NOMO-1 treated with DMSO at 0.1 percent for 48 hours (cell line): ENCODE measurements at regions not wholly inside any gene's neighbourhood (a gene's known extent, or its start where the extent isn't known, plus 50 kb on each side); places are given as distances from the start of the nearest gene placed in this dataset.

Experiments used
- DNase-seq: peaks from one replicate; lab custom pipeline; 2025; ENCODE audit not compliant: unreplicated experiment; lab: John Stamatoyannopoulos, UW

DNA sequence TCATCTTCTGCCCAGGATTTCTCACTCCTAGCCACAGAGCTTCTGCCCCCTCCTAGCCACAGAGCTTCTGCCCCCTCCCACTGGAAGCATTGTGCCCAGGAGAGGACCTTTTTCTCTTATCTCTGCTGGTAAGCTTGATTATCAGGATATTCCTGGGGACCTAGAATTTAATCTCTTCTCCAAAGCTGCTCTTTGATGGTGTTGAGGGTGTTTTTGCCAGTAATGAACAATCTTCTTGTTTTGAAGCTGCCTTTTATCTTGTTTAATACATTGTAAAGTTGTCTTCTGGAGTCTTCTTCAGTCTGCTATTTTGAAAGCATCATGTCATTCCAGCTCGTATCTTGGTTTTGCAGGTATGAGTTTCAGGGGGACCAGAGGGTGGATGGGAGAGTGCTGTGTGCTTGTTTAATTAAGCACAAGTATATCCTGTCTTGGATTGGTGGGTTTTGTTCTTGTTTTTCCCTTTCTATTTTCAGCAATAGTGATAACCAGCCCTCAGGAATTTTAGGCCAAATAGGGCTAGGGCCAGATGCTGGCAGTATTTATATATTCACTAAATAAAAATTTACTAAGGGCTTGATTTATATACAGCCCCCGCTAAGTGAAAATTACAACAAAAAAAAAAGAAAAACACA is 214.0 kb upstream of the DMRT1 start:
- DNase-seq, result no peak

DNA sequence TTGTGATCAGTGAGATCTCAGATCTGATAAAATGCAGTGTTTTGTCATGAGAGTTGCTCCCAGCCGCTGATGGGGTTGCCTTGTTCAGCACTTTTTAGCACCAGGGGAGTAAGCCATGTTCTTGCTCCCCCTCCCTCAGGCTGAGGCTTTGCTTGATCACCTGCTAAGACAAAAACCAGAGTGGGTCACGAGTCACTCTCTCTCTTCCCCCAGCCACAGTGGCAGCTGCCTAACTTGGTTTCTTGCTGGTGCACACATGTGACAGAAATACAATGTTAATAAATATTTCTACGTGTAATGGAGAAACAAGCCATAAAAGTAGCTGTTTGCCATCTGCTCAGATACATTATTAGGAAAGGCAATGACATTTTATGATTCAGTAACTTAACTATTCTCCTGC is 212.4 kb upstream of the DMRT1 start:
- no peak for DNase-seq

DNA sequence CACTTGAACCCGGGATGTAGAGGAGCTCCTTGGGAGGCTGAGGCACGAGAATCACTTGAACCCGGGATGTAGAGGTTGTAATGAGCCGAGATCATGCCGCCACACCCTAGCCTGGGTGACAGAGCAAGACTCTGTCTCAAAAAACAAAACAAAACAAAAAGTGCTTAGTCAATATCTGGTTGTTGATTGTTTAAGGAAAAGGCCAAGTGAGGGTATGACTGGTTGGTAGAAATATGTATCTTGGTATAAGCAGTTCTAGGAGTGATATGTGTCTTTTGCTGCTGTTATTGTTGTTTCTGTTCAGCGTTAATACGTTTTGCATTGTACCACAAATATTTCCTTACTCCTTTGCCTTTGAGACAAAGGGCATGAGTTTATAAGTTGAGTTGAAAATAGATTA is 210.7 kb upstream of the DMRT1 start:
- no peak for DNase-seq

DNA sequence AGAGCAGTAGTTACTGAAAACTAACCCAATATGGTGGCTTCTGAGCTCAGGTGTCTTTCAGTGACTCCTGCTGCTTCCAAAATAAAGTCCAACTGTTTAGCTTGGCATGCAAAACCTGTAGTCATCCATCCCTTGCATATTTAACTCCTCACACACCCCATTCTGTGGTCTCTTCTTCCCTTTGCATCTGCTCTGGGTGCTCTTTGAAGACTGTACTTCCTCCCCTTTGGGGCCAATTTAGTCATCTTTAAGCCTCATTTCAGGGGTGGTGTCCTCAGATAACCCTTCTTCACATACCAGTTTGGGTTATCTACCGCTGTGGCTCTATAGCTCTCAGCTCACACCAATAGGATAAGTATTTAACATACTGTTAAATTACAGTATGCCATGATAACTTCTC is 209.9 kb upstream of the DMRT1 start:
- no peak for DNase-seq

DNA sequence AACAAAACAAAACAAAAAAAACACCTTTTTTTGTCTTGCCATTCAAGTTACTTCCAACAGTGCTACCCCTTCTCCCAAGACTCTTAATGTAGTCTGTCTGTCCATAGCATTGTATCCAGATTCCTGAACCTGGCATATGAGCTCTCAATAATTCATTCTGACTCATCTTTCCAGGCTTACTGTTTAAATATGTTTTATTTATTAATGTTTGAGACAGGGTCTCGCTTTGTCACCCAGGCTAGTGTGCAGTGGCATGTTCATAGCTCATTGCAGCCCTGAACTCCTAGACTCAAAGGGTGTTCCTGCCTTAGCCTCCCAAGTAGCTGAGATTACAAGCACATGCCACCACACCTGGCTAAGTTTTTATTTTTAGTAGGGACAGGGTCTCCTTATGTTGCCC is 208.0 kb upstream of the DMRT1 start:
- DNase-seq, result no peak

DNA sequence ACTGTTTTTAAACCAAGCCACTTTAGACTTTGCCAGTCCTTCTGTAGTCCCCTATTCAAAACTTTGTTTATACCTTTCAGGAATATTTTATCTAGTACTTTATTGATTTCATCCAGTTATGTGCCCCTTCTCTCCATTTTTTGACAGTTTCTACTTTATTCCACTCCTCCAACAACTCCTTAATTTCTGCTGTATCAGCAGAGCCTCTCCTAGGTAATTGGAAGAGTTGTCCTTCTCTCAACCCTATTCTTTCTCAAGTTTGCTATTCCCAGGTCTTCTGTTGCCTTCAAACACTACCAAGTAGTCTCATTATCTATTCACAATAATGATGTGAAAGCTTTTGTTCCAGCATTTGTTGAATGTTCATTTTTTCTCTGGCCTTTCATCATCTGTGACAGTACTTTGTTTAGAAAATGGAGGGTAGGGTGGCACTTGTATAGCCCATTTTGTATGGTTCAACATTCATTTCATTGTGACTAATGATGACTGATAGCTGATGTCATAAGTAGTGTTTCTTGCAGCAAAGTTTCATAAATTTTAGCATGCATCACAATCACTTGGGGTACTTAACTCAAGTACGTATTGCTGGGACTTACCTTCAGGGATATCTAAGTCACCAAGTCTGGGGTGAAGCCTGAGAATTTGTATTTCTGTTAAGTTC is 204.4 kb upstream of the DMRT1 start:
- DNase-seq, result no peak

DNA sequence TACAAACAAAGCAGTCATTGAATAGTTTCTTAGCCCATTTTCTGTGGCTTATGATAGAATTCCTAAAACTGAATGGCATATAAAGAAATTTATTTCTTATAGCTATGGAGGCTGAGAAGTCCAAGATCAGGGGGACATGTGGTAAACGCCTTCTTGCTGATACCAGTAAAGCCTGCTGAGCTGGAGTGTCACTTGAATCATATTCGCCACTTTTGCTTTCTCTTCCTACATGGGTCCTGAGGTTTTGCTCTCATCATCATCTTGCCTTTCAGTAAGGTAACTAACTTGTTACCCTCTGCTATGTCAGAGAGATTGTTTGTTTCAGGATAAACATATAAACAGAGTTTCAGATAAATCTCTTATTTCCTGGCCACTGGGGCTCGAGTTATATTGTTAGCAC is 203.3 kb upstream of the DMRT1 start:
- DNase-seq, result no peak

DNA sequence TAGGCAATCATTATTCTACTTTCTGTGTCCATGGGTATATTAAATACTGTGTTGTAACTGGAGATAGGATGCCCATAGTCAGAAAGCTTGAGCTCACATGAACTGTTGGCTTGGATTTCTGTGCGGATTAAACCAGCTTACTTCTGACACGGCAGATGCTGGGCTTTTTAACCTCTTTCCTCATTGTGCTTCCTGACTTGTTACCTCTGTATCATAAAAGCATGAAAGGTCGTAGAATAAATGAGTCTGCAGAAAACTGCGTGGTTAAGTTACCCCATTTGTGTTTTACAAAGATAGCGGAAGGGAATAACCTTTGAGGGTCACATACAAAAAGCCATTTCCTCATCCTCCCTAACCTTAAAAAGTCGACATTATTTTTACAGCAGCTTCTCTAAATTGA is 199.5 kb upstream of the DMRT1 start:
- peak; percentile 40 for DNase-seq

DNA sequence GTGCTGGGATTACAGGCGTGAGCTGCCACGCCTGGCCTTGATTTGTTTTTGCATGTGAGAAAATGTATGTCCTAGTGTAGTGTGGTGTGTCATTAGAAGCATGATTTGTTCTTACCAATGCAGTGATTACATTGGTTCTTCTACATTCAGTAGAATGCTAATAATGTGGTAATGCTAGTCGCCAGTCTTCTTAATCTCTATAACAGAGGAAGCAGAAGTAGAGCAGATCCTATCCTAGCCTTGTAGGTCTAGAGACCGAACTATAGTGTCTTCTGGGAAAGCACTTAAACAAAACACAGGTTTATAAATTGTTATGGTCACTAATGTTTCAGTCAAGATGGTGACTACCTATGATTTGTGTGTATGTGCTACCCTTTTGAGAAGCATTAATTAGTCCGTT is 197.5 kb upstream of the DMRT1 start:
- no peak for DNase-seq

DNA sequence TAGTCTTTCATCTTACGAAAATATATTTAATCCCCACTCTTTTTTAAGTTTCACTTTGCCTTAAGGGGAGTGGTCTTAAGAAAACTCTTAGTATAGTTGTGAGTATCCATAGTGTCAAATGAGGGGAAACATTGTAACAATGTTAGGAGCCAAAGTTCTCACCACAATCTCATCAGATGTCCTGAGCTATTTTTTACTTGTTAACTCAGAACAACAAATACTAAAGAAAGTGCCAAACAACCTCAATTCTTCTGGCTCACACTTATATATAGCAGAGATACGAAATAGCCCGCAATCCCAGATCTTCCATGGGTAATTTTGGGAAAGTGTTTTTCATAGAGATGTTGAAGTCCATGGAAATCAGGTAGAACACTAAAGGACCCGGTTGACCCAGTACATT is 194.0 kb upstream of the DMRT1 start:
- no peak for DNase-seq

DNA sequence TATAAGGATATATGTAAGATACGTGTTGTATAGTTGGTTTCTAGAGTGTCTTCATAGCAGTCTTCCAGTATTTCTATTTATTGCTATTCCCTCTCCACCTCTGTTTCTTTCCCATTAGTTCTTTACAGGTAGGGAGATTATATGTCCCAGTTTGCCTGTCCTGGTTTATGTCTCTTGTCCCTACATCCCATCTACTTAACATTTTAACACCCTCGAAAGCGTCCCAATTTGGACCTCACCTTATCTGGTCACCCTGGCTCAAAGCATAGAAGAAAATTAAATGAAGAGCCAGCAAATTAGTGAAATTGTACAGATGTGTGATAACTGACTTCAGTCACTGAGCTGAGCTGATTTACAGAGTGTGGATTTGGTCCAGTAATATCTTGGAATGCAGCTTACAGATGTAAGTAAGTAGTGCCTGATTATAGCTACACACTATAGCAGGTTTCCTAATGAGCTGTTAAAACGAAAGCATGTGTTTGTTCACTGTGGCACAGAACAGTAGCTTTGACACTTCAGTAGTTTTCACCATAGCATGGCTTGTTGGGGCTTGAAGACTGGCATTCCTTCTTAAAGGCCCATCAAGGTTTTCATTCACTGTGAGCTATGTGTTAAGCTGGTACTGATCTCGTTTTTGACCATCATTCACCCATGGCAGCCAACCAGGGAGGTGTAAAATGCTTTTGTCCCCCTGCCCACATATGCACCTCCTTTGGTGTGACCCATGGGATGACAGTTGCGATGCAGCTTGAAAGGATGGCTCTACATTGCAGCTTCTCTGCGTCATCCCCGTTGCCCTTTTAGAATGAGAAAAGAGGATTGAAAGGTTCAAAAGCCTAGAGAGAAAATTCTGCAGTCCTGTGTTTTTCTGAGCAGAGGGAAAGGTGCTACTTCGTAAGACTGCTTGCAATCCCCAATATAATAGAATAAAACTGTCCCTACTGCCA is 192.1 kb upstream of the DMRT1 start:
- no peak for DNase-seq

DNA sequence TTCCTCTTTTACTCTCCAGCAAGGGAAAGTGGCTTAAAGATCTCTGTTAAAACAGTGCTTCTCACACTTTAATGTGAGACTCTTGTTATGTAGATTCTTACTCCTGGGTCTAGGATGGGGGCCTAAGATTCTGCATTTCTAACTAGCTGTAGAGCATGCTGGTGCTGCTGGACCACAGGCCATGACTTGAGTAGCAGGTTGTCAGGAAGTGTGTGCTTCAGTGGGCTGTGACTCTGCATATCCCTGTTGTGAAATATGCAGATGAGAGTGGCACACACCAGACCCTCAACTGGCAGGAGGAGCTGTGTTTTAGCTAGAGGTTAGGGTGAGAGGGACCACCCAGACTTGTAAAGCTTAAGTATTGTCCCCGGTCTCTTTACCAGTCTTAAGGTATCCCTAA is 191.1 kb upstream of the DMRT1 start:
- DNase-seq, result peak; percentile 18

DNA sequence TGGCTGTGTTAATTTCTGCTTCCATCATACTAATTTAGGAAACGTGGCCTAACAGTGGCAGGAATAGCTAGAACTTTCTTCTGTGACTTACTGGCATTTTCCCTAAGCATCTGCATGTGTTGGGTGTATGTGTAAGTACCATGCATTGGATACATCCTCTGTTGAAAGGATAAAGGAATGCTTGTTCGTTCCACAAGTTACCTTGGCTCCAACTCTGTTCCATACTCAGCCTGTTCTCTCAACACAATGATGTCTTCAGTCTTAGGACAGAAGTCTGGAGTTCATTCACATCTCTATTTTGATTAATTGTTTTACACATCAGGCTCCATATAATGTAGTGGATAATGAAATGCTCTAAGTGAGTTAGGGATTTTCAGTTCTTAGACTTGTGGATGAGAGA is 190.1 kb upstream of the DMRT1 start:
- no peak for DNase-seq

DNA sequence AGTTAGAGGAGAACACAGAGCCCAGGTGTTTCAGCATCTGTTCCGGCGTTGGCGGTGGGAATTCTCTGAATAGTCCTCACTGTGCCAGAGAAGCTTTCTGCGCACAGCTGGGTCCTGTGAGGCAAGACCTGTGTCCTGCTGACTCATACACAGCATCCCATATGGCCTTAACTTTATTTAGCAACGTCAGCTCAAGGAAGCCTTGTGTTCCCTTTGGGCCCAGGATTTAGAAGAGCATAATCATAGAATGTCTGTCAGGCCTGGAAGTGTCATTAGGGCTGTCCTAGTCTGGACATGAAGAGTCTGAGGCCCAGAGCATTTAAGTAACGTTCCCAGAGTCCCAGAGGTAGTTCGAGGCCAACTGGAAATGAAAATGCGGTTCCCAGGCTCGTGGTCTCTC is 188.6 kb upstream of the DMRT1 start:
- no peak for DNase-seq

DNA sequence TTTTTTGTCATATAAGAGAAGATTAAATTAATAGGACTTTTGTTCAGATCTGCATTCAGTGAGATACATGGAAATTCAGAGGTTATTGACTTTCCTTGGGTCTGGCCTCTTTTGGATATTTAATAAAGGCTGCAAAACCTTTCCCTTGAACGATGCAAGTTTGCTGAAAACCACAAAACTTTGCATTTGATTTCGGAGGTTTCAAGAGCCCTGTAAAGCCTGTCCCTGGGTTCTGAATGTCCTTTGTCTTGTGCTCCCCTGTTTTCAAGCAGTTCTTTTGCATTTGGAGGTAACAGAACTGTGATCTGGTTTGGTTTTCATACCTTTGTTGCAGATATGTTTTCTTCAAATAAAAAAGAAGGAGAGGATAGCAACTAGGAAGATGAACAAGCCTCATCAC is 188.1 kb upstream of the DMRT1 start:
- no peak for DNase-seq

DNA sequence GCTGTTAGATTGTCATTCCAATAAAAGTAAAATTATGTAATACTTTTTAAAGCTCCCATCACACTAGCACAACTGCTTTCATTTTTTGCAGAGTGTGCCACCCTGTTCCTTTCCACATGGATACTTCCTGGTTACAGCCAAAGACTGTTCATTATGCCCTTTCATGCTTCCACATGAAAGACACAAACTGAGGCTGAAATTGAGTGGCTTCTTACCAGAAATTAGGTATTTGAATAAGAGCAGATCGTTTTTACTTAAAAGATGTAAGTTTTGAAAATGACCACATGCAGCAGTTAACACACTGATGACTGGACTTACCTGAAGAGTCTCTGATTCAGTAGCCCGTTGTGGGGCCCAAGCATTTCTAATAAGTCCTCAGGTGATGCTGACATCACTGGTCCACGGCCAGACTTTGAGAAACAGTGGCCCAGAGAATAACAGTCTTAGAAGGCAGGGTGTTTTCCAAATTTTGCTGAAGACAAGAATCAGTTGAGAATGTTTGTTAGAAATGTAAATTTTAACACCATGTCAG is 187.6 kb upstream of the DMRT1 start:
- DNase-seq, result no peak

DNA sequence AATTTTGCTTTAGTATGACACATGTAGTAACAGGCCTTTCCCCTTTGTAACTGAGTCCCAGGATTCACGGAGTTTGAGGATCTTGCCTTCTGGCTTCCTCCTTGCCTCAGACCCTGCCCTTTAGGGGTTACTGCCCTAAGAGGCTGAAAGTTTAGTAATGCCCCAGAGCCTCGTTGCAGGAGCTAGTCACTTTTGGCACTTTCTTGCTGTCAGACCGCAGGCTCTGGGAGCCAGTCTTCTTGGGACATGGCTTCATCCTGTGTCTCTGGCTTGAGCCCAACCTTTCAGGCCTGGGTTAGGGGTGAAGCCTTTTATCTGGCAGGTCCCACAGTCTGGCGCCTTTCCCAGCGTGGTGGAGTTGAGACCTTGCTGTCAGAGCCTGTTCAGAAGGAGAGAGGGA is 185.6 kb upstream of the DMRT1 start:
- DNase-seq, result no peak

DNA sequence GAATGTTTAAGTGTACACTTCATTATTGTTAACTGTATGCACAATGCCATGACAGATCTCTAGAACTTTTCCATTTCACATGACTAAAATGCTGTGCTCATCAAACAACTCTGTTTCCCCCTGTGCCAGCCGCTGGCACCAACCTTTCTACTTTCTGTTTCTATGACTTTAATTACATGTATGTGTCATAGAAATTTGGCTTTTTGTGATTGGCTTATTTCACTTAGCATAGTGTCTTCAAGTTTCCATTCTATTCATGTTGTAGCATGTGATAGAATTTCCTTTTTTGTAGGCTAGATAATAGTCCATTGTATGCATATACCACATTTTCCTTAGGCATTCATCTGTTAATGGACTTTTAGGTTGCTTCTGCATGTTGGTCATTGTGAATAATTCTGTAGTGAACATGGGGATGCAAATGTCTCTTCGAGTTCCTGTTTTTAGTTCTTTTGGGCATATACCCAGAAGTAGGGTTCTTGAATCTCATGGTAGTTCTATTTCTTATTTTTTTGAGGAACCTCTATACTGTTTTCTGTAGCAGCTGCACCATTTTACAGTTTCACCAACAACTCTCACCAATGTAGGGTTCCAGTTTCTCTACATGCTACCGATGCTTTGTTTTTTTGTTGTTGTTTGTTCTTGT is 184.4 kb upstream of the DMRT1 start:
- DNase-seq, result no peak

DNA sequence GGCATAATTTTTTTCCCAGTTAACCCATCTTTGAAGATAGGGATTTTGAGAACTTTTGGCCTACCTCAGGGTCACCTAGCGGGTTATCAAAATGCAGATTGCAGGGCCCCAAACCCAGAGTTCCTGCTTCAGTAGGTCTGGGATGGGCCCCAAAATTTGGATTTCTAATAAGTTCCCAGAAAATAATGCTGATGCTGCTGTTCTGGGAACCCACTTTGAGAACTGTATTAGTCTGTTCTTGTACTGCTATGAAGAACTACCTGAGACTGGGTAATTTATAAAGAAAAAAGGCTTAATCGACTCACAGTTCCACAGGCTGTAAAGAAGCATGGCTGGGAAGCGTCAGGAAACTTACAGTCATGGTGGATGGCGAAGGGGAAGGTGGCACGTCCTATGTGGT is 182.2 kb upstream of the DMRT1 start:
- no peak for DNase-seq

DNA sequence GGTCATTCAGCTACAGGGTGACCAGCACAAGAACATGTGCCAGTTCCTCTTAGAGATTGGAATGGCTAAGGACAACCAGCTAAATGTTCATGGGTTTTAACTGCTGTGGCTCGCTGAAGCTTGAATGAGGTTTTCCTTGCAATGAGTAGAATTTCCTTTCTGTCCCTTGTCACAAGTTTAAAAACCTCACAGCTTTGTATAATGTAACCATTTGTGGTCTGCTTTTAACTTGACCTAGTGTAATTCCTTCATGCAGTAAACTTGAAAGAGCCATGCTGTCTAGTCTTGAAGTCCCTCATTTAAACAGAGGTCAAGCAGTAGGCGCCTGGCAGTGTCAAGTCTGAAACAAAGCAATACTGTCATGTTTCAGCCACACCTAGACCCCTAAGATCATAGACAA is 181.3 kb upstream of the DMRT1 start:
- DNase-seq, result no peak

DNA sequence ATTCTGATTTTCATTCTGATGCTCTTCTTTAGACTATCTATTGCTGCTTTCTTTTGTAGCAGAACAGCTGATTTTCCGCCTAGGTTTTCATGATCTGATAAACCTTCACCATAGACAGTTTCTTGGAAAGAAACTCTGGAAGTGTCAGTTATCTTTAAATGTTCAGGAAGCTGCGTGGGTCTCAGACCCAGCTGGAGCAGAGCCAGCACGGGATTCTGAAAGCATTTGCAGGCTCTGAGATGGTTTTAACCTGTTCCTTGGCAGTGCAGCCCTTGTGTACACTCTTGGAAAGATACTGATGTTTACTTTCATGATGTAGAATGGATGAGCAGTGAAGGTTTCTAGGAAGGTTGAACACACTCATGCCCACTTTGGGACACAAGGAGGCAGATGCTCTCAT is 178.0 kb upstream of the DMRT1 start:
- DNase-seq, result no peak
